ENCODE measurements at regions not wholly inside any gene's neighbourhood (a gene's known extent, or its start where the extent isn't known, plus 50 kb on each side); places are given as distances from the start of the nearest gene placed in this dataset.

GRCh38 chrX:1870421-1870820, 255.6 kb downstream of the ASMT start:
- Histone ChIP-seq H3K9ac (ENCODE audit: insufficient read depth, low read length) (no peak overlapping the region), H3K79me2 (ENCODE audit: control insufficient read depth, insufficient read depth, low read length) (no peaks in the 10 kb centered on the region), H4K20me1 (ENCODE audit: control insufficient read depth, extremely low read depth, insufficient read depth, low read length) (no peaks in the 10 kb centered on the region), H3K27ac (ENCODE audit: insufficient read depth, low read length) (no peak overlapping the region), H3K9me3 (ENCODE audit: control insufficient read depth, insufficient read depth, low read depth, low read length) (no peaks in the 10 kb centered on the region), H3K27me3 (ENCODE audit: control insufficient read depth, insufficient read depth, low read length) (no peaks in the 10 kb centered on the region), H3K4me3 (replicated peaks in 1 of 4; ENCODE audit: control extremely low read depth in 1 of 4, insufficient read depth in 1 of 4, low read depth in 3 of 4, low read length in 4 of 4) (no peak overlapping the region), H3K36me3 (ENCODE audit: control insufficient read depth, insufficient read depth, low read length) (no peaks in the 10 kb centered on the region), H2AFZ (ENCODE audit: low read length) (no peak overlapping the region), H3K4me1 (ENCODE audit: control insufficient read depth, extremely low read depth, insufficient read depth, low read length) (no peaks in the 10 kb centered on the region), H3K4me2 (ENCODE audit: extremely low read depth, insufficient read depth, low read length) (no peak overlapping the region)
- no peak for TF ChIP-seq EZH2 (IDR thresholded peaks at IDR 0.05; ENCODE audit: low read length, missing control alignments)
- no peak for TF ChIP-seq CTCF (conservative IDR thresholded peaks at IDR 0.05 in 1 of 2, IDR thresholded peaks at IDR 0.05 in 1 of 2; ENCODE audit: low read depth in 1 of 2, low read length in 2 of 2)
- DNase-seq (ENCODE audit: low read depth in 2 of 2), result peak in 1 of 2 donors; percentile 5

GRCh38 chrX:1871887-1872286, 257.0 kb downstream of the ASMT start:
- no peaks in the 10 kb centered on the region for H3K4me1 ChIP-seq (ENCODE audit: control insufficient read depth, extremely low read depth, insufficient read depth, low read length)
- H3K79me2 ChIP-seq (ENCODE audit: control insufficient read depth, insufficient read depth, low read length), result no peaks in the 10 kb centered on the region
- H3K4me2 ChIP-seq (ENCODE audit: extremely low read depth, insufficient read depth, low read length), result no peak overlapping the region
- TF ChIP-seq CTCF (conservative IDR thresholded peaks at IDR 0.05 in 1 of 2, IDR thresholded peaks at IDR 0.05 in 1 of 2; ENCODE audit: low read depth in 1 of 2, low read length in 2 of 2) (no peak), EZH2 (IDR thresholded peaks at IDR 0.05; ENCODE audit: low read length, missing control alignments) (no peak)
- no peak overlapping the region for H2AFZ ChIP-seq (ENCODE audit: low read length)
- no peaks in the 10 kb centered on the region for H3K27me3 ChIP-seq (ENCODE audit: control insufficient read depth, insufficient read depth, low read length)
- H3K9me3 ChIP-seq (ENCODE audit: control insufficient read depth, insufficient read depth, low read depth, low read length), result no peaks in the 10 kb centered on the region
- no peak overlapping the region for H3K4me3 ChIP-seq (replicated peaks in 1 of 4; ENCODE audit: control extremely low read depth in 1 of 4, insufficient read depth in 1 of 4, low read depth in 3 of 4, low read length in 4 of 4)
- H3K27ac ChIP-seq (ENCODE audit: insufficient read depth, low read length), result no peak overlapping the region
- no peak for DNase-seq (ENCODE audit: low read depth in 2 of 2)
- H4K20me1 ChIP-seq (ENCODE audit: control insufficient read depth, extremely low read depth, insufficient read depth, low read length), result no peaks in the 10 kb centered on the region
- H3K9ac ChIP-seq (ENCODE audit: insufficient read depth, low read length), result no peak overlapping the region
- no peaks in the 10 kb centered on the region for H3K36me3 ChIP-seq (ENCODE audit: control insufficient read depth, insufficient read depth, low read length)

- Histone ChIP-seq H2AFZ (ENCODE audit: low read length) (no peak overlapping the region), H3K4me2 (ENCODE audit: extremely low read depth, insufficient read depth, low read length) (no peak overlapping the region), H3K9me3 (ENCODE audit: control insufficient read depth, insufficient read depth, low read depth, low read length) (no peaks in the 10 kb centered on the region), H3K4me3 (replicated peaks in 1 of 4; ENCODE audit: control extremely low read depth in 1 of 4, insufficient read depth in 1 of 4, low read depth in 3 of 4, low read length in 4 of 4) (no peak overlapping the region), H3K27me3 (ENCODE audit: control insufficient read depth, insufficient read depth, low read length) (no peaks in the 10 kb centered on the region), H3K79me2 (ENCODE audit: control insufficient read depth, insufficient read depth, low read length) (no peaks in the 10 kb centered on the region), H3K36me3 (ENCODE audit: control insufficient read depth, insufficient read depth, low read length) (no peaks in the 10 kb centered on the region), H4K20me1 (ENCODE audit: control insufficient read depth, extremely low read depth, insufficient read depth, low read length) (no peaks in the 10 kb centered on the region), H3K27ac (ENCODE audit: insufficient read depth, low read length) (no peak overlapping the region), H3K4me1 (ENCODE audit: control insufficient read depth, extremely low read depth, insufficient read depth, low read length) (no peaks in the 10 kb centered on the region), H3K9ac (ENCODE audit: insufficient read depth, low read length) (no peak overlapping the region)
- DNase-seq (ENCODE audit: low read depth in 2 of 2), result no peak
- TF ChIP-seq EZH2 (IDR thresholded peaks at IDR 0.05; ENCODE audit: low read length, missing control alignments) (no peak), CTCF (conservative IDR thresholded peaks at IDR 0.05 in 1 of 2, IDR thresholded peaks at IDR 0.05 in 1 of 2; ENCODE audit: low read depth in 1 of 2, low read length in 2 of 2) (no peak)
These were observed 258.8 kb downstream of the ASMT start for GRCh38 chrX:1873671-1874070.

Data from fibroblast of lung (primary cell).